ENCODE measurements at regions not wholly inside any gene's neighbourhood (a gene's known extent, or its start where the extent isn't known, plus 50 kb on each side); places are given as distances from the start of the nearest gene placed in this dataset.

DNA sequence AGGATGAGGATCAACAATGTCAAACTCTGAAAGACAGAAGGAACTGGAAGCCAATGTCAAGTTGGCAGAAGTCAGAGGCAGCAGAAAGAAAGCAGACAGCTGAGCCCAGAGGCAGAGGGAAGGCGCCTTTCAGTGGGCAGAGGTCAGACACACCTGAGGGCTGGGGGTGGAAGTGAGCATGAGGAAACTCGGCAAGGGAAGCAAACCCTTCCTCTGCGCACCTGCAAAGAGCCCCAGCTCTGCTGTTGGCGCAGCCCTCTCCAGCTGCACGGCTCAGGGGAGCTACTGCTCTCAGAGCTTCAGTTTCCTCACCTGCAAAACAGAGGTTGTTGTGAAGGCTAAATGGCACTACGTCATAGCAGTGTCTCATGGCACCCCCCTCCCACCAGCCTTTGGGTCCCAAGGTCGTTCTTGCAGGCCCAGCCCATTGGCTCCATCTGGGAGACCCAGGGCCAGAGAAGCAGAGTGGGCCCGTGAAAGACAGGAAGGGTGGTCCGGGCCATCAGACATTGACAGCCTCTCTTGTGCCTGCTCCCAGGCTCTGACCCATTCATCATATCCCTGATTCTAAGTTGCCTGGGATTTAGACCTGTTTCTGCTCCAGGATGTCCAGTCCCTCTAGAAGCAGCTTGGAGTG lies 53.3 kb upstream of the SLC6A11 start:
- TF ChIP-seq POLR2A (IDR thresholded peaks at IDR 0.05), result no peak
- TF ChIP-seq, protein P1, sequence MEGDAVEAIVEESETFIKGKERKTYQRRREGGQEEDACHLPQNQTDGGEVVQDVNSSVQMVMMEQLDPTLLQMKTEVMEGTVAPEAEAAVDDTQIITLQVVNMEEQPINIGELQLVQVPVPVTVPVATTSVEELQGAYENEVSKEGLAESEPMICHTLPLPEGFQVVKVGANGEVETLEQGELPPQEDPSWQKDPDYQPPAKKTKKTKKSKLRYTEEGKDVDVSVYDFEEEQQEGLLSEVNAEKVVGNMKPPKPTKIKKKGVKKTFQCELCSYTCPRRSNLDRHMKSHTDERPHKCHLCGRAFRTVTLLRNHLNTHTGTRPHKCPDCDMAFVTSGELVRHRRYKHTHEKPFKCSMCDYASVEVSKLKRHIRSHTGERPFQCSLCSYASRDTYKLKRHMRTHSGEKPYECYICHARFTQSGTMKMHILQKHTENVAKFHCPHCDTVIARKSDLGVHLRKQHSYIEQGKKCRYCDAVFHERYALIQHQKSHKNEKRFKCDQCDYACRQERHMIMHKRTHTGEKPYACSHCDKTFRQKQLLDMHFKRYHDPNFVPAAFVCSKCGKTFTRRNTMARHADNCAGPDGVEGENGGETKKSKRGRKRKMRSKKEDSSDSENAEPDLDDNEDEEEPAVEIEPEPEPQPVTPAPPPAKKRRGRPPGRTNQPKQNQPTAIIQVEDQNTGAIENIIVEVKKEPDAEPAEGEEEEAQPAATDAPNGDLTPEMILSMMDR (IDR thresholded peaks at IDR 0.05), result no peak

All from testis (tissue), 2 donors.